HG03039 (cell line): ENCODE measurements at regions not wholly inside any gene's neighbourhood (a gene's known extent, or its start where the extent isn't known, plus 50 kb on each side); places are given as distances from the start of the nearest gene placed in this dataset.
"Not testable (repeated sequence)": the region's sequence is repeated elsewhere in the genome, so short reads cannot be mapped to it uniquely, and the experiment has no call there.

Source experiments
- ATAC-seq: cut with Tn5 transposase; IDR thresholded peaks from one replicate; pipeline ENCODE4 v1.9.1; 2021; ENCODE audit warnings: mild to moderate bottlenecking, moderate library complexity; ENCODE audit not compliant: unreplicated experiment

DNA sequence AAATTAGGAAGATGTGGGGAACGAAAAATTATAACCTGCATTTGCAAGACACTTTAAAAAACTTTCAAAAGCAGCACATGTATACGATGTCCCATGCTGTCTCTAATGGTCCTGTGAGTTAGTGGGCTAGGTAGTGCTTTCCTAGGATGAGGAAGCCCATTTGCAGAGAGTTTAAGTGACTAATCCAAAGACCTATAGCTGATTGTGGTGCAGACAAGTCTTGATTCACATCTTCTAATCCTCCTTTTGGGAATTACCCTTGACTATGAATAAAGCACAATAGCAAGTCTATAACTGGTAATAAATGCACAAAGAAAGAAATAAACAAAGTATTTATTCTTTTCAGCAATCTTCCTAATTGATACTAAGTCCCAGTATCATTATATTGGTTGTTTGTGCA, 234.6 kb upstream of the FANCL start:
- no peak for ATAC-seq

DNA sequence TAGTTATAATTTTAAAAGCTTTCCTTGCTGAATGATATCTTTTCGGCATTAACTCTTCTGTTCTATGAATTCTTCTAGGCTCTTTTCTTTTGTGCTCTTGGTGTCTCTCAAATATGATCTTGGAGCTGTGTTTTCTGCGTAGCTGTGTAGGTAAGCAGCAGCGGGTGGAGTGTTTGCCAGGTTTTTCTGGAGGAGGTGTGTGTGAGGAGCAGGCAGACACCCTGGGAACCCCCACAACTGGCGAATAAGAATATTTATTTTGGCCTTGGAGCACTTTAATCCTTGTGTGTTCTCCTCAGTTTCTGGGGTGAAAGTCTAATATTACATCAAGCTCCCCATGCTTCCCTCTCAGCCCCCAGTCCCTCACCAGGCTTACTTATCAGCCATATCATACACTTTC, 232.0 kb upstream of the FANCL start:
- ATAC-seq, result no peak

DNA sequence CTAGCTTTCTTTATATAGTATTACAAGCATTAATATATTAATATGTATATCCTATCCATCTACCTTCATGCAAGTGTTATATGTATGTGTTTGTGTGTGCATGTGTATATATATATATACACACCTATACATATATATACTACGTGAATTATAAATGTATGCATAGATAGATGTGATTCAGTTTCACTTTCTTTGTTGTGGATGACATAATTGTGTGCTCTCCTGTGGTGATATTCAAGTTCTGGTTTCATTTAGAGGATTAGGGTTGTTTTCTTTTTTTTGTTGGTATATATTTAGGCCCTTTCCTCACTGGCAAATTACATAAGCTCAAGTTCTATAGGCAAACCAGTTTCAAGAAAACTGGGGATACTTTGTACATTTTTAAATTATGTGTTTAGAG, 225.7 kb upstream of the FANCL start:
- ATAC-seq, result no peak

DNA sequence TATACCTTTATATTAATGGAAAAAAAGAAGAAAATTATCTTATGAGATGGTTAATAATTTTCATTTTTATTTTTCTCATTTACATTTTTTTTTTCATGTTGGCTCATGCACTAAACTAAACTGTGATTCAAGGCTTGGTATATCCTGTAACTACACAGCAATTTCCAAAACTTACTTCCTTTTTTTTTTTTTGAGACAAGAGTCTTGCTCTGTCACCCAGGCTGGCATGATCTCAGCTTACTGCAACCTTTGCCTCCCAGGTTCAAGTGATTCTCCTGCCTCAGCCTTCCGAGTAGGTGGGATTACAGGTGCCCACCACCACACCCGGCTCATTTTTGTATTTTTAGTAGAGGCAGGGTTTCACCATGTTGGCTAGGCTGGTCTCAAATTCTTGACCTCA, 224.9 kb upstream of the FANCL start:
- not testable (repeated sequence) for ATAC-seq

DNA sequence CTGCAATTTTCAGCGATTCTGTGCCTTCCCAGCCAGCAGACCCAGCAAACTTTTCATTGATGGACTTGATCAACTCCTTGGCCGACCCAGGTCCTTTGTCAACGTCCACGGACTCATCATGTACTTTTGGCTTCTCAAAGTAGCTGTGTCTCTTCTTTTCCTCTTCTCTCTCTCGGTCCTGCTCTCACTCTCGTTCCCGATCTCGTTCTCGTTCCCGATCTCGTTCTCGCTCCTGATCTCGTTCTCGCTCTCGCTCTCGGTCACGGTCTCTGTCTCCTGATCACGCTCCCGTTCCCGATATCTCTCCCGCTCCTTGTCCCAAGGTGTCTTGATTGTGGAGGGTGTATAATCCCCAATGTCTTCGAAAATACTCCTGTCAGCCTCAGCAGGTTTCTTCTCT, 219.5 kb upstream of the FANCL start:
- no peak for ATAC-seq

DNA sequence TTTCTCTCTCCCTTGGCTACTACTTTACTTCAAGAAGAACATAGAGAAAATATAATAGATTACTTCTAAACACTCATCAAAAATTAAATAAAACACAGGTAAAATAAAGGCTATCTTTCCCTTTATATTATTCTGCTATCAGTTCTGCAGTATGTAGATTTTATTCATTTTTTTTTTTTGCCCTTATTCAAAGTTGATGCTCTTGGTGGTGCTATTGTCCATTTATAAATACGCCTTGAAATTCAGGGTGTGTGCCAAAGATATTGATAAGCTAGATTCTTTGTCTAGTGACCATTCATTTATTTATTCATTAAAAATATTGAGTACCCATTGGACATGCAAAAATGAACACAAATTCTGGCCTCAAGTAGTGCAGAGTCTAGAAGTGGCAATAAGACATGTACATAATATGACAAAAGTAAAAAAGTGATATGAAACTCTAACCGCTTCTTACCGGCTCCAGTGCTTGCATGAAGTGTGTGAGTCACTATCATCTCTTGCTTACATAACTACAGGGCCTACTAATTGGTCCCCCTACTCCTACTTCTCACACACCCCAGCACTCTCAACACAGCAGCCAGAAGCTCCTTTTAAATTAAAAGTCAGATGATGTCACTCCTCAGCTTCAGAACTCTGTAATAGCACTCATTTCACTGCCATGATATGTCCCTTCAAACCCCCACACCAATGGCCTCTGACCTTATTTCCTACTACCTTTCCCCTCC, 208.3 kb upstream of the FANCL start:
- peak; percentile 92 for ATAC-seq

DNA sequence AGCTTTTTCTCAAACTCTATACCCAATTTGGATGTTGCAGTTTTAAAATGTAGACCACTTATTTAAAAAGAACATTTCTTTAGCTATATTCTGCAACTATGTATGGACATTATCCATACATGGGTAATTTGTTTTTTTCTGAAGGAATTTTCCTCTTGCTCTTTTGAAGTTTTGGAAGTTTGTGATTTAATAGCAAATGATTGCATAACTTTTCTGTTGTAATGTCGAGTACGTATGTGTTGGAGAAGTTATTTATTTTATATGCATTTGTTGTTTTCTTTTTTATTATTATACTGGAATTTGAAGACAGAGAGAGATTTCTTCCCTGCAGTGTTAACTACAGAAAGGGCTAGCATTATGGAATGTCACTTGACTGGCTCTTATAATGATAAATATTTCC, 207.7 kb upstream of the FANCL start:
- ATAC-seq, result no peak

DNA sequence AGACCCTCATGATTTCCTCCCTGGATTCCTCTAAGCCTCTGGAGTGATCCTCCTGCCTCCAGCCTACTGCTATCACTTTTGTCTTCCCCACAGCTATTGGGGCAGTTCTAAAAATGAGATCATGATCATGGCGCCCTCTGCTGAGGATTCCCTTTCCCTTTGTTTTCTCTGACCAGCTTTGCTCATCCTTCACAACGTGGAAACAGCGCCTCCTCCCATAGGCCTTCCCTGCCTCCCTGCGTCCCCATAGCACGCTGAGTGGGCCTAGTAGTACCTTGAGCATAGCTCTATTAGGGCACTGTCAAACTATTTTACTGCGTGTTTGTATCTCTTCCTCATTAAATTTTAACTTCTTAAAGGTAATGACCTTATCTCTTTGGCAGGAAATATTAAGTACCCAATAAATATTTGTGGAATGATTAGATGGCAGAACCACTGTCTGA, 207.0 kb upstream of the FANCL start:
- peak; percentile 47 for ATAC-seq

DNA sequence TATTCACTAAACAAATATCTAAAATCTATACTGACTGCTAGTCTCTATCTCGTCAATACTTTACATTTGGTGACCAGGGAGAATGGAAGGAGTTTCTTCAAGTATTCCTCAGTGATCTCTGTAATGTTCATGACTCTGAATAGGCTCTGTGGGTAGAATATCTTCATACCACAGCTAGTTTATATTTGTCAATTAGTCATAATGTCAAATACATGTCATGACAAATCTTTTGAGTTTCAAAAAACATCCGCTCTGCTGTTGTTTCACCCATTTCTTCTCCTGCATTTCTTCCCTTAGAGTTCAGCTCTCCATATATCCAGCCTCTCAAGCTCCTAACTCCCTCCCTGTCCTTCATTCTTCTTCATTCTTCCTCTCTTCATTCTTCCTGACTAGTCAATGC, 206.5 kb upstream of the FANCL start:
- no peak for ATAC-seq

DNA sequence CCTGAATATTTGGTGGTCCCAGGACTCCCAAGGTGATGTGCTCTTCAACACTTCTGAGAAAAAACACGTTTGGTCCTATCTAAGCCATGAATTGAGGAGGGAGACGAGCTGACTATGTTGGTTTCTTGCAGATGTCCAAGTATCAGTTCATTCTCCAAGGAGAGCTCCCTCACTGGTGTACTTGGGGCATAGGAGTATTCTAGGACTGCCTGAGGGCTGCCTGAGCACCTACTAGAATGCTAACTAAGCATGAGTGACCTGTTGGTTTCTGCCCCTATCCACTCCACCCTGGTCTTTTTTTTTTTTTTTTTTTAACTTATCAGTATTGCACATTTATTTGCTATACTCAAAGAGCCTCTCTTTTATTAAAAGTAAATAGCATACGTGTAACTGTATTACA, 200.5 kb upstream of the FANCL start:
- ATAC-seq, result no peak

DNA sequence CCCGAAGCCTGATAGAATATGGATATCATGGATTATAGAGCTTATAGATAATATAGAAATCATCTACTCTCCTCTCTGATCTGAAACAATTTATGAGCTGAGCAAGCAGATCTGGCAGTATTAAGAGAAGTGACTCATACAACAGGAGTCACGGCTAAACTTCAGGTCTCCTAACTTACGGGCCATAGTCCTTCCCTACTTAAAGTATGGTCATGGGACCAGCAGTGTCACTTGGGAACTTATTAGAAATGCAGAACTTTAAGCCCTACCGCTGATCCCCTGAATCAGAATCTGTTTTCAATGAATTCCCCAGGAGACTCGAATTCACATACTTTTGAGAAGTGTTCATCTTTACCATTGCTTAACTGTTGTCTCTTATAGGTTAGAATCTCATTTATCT, 195.7 kb upstream of the FANCL start:
- no peak for ATAC-seq

DNA sequence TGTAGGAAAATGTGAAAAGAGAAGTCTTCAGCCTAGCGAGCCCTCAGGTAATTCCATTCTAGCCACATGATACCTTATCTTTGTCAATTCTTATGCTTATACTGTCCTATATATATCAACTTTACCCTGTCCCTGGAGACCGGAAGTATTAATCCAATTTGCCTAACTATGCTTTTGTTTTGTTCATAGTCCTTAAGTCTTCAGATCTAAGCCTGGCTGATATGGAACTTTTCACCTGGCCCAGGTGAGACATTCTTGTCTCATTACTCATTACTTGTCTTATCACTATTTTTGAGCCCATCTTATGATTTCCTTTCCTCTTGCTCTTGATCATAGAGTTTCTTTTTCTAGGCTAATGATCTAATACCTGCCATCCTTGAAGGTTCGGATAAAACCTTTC, 194.1 kb upstream of the FANCL start:
- no peak for ATAC-seq

DNA sequence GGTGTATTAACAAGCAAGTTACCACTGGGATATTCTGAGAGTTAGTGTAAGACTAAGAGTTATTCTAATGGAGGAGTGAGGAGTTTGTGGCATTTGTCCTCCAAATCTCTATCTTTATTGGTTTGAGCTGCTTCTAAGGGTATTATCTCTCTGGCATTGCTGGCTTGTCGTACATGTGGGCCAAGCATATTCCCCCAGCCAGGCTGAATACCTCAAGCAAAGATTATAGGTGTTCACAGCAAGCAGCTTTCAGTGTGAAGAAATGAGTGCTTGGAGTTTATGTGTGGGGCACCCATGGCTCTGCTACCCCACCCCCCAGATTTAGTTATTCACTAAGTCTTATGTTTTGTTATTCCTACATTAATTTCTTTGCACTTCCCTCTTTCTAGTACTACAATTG, 193.6 kb upstream of the FANCL start:
- ATAC-seq, result no peak

DNA sequence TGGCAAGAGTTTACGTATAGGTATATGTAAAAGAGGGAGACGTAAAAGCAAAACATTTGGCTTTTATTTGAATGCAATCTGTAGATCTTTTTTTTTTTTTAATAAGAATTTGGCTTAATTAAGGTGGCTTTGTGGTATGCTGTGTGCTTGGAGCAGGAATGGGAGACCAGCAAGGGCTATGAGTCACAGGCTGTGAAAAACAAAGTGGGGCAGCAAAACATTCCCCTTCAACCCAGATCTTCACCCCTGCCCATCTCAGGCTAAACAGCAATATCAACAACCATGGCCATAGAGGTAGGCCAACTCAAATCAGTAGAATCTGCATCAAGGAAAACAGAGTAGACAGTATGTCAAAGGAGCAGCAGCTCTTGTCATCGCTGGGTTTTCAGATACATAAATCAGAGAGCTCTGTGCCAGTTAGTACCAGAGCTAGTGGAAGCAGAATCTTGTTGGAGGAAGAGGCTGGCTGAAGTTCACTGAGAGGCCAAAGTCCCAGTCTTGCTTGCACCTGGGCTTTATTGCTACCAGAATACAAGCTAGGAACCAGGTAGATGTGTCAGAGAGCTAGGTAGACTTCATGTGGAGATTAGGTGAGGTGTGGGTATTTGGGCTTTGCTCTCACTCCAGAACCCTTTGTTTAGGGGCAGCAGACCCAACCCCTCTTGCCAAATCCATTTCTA, 191.5 kb upstream of the FANCL start:
- ATAC-seq, result no peak

DNA sequence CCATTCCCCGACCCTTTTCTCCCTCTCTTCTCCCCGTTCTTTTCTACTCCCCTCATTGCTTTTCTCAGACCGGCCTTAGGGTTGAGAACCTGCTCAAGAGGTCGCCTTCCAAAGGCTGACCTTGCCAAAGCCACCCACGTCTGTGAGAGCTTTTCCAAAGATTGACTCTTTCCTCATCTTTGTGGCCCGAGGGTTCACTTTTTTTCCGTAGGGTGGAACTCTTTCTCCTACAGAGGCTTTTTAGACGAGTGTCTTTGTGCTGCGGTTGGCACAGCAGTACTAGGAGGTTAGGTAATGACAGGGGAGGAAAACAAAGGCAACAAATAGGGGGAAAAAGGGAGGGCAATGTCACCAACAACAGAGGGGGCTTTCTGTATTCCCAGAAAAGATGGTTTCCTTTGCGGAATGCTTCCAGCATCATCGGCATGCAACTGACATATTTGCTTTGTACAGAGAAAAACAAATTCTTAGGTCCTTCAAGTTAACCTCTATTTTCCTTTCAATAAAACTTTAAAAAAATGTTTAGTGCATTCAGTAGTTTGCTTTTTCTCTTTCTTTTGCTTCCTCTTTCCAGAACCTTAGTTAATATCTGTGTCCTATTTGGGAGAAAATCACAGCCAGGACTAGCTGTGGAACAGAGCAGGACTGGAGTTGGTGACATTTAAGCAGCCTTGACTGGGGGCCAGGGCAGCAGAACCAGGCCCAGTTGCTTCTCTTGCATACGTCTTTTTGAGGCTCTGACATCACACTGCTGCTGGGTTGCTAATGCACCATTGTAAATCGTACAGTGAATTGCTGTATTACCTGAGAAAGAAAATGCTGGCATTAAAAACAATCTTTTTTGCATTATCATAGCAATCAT, 188.1 kb upstream of the FANCL start:
- no peak for ATAC-seq

DNA sequence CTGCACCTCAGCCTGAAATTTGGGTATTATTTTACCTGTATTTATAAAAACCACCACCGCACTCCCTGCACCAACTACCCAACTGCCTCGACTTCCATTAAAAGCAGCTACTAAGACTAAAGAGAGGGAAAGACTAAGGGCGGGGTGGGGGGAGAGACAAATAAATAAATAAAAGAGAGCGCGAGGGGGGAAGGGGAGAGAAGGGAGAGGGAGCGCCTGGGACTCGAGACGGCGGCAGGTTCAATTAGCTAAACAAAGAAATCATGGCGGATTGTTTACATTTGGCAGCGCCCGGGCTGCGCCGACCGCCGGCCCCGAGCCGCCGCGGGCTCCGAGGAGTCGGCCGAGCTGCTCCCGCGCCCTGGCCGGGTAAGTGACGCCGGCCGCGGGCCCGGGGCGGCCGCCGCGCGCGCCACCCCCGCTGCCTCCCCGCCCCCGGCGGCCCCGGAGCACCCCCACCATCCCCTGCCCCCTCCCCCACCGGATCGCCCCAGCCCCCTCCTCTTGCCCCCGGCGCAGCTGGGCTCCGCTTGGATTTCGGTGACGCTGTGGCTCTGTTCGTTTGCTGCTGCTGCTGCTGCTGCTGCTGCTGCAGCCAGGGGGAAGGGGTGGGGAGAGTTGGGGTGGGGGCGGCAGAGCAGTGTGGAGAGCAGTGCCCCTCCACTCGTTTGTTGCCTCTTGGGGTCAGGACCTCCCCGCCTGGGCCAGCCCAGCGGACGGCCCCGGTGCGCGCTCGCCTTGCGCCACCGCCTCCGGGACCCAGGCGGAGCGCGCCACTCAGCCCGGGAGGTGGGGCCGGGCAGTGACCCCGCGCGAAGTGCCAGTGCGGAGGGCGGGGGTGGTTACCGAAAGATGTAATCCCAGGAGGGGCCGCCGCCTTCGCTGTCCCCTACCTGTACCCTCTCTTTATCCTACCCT, 187.2 kb upstream of the FANCL start:
- ATAC-seq, result no peak

DNA sequence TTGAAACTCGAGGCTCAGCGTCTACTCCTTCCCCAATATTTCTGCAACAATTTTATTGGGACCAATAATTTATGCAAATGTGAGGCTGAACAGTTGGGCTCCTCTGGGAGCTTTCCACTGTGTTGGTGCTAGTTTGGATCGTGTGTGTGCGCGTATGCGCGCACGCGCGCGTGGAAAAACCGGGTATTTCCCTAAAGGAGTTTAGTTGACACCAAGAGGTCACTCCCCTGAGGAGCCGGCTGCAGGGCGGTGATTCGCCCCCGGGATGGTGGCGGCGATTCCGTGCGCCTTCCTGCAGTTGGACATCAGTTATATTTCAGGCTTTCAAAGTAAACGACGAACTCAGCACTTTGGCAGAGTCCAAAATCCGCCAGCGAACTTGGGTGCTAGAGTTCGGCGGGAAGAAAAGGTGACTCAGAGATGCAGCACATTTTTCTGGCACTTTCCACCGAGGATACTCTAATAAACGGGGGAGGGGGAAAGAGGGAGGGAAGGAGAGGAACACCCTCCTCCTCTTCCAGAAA, 186.5 kb upstream of the FANCL start:
- ATAC-seq, result no peak

DNA sequence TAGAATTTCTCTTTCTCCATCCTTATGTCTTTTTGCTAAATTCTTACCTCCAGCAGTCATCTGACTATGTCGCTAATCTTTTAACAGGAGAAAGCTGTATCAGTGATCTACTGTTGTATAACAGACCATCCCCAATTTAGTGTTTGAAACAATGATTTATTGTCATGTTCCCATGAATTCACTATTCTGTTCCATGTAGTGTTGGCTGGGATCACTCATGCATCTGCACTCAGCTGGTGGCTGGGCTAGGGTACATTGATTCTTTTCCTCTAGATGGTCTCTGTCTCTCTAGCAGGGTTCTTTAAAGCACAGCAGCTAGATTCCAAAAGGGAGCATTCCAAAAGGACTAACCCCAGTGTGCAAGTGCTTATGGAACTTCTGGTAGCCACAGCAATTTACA, 184.2 kb upstream of the FANCL start:
- ATAC-seq, result no peak

DNA sequence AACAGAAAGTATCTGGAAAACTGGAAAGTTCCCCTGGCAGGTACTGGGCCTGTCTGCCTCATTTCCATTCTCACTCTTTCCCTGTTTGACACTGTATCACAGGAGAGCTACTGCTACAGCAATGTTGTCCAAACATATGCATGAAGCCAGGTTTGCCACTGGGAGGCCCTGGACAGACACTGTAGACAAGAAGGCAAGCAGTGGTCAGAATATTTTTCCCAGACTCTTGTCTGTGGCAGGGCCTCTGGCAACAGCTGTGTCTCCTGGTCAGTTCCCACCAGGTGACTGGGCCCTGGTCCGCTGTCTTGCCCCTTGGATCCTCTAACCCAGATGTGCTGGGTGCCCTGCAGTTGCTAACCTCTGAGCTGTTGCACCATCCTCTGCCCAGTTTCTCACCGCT, 178.9 kb upstream of the FANCL start:
- ATAC-seq, result no peak

DNA sequence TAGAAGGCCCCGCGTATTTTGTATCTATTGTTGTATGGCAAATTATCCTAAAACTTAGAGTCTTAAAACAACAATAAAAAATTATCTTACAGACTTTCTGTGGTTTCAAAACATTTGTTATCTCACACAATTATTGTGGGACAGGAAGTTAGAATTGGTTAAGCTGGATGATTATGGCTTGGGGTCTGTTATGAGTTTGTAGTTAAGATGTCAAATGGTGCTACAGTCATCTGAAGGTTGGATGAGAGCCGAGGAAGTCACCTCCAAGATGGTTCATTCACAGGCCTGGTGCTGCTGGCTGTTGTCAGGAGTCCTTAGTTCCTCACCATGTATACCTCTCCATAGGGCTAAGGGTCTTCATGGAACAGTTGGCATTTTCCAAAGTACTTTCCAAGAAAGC, 175.6 kb upstream of the FANCL start:
- ATAC-seq, result no peak

DNA sequence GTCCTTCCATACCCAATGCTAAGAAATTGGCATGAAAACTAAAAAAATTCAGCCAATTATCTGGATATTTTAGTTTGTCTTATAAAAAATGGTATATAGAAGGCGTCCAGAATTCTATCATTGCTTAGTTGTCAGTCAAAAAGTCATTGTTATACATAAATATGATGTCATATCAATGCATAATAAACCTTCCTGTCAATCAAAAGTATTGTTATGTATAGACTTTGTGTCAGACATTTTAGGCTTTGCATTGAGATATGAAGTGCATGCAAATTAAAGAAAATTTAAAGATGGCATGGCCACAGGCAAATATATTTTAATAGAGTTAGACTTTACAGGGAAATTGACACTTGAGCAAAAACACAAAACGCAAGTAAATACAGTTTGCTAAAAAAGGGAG, 173.4 kb upstream of the FANCL start:
- ATAC-seq, result no peak
